ENCODE measurements at regions not wholly inside any gene's neighbourhood (a gene's known extent, or its start where the extent isn't known, plus 50 kb on each side); places are given as distances from the start of the nearest gene placed in this dataset.

DNA sequence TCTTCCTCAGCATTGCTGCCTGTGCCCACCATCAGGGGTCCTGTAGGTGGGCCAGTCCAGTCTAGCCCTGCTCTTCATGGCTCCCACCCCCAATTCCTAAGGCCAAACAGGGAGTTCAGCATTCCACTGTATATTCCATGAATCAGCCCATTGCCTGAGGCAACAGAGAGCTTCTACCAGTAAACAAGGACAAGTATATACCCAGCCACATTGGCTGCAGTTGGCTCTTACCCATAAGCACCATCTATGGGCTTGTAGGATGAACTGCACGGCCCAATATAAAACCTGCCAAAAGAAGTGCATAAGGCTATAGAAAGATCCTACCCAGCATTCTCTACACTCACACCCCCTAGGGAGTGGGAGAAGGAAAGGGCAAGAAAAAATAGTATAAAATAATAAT, 95.1 kb upstream of the SALL3 start:
- TF ChIP-seq, protein P1, sequence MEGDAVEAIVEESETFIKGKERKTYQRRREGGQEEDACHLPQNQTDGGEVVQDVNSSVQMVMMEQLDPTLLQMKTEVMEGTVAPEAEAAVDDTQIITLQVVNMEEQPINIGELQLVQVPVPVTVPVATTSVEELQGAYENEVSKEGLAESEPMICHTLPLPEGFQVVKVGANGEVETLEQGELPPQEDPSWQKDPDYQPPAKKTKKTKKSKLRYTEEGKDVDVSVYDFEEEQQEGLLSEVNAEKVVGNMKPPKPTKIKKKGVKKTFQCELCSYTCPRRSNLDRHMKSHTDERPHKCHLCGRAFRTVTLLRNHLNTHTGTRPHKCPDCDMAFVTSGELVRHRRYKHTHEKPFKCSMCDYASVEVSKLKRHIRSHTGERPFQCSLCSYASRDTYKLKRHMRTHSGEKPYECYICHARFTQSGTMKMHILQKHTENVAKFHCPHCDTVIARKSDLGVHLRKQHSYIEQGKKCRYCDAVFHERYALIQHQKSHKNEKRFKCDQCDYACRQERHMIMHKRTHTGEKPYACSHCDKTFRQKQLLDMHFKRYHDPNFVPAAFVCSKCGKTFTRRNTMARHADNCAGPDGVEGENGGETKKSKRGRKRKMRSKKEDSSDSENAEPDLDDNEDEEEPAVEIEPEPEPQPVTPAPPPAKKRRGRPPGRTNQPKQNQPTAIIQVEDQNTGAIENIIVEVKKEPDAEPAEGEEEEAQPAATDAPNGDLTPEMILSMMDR (IDR thresholded peaks at IDR 0.05; ENCODE audit: low read depth, low read length): no peak
- DNase-seq (ENCODE audit: extremely low read depth, low read depth): no peak

DNA sequence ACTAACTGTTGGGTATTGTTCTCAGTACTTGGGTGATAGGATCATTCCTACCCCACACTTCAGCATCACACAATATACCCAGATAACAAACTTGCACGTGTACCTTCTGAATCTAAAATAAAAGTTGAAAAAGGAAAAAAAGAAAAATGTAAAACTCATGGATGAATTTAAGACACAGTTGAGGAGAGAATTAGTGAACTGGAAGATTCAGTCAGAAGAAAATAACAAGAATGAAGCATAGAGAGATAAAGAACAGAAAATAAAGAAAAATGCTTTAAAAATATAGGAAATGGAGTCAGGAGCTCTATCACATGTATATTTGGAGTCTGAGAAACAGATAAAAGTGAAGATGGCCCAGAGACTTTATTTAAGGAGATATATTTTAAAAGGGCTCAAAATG, 90.4 kb upstream of the SALL3 start:
- TF ChIP-seq, protein P1 (IDR thresholded peaks at IDR 0.05; ENCODE audit: low read depth, low read length): no peak
- no peak for DNase-seq (ENCODE audit: extremely low read depth, low read depth)

DNA sequence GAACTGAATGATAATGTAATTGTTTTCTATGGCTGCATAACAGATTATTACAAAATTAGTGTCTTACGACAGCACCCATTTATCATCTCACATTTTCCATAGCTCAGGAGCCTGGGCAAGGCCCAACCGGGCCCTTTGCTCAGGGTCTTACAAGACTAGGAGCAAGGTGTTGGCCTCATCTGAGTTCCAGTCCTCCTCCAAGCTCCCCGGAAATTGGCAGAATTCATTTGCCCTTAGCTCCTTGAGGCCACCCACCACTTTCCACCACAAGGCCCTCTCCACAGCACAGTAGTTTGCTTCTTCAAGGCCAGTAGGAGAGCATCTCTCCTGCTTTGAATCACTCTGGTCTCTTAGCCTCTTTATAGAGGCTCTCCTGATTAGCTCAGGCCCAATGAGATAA, 89.2 kb upstream of the SALL3 start:
- DNase-seq (ENCODE audit: extremely low read depth, low read depth): no peak
- TF ChIP-seq, protein P1 (IDR thresholded peaks at IDR 0.05; ENCODE audit: low read depth, low read length): no peak

DNA sequence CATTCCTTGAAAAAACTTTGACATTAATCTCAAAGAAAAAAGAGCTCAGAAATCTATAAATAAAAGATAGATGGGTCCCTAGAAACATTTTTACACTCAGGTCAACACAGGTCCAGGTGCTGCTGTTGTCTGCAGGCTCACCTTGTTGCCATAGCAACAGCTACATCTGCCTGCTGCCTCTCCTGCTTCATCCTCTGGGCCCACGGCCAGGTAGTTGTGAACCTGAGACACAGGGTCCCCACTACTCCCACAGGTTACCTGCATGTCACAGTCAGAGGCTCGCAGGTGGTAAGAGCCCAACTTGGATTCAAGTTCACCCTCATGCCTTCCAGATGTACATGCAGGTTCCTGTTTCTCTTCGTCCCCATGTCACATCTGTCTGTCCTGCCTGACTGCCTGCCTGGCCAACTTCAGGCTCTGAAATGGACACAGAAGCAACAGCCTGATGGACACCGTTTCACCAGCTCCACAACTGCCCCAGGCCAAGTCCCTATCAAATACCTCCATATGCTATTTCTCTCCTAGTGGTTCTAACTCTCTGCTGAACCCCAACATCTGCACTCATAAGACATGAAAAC, 88.3 kb upstream of the SALL3 start:
- TF ChIP-seq, protein P1 (IDR thresholded peaks at IDR 0.05; ENCODE audit: low read depth, low read length): no peak
- DNase-seq (ENCODE audit: extremely low read depth, low read depth): no peak

DNA sequence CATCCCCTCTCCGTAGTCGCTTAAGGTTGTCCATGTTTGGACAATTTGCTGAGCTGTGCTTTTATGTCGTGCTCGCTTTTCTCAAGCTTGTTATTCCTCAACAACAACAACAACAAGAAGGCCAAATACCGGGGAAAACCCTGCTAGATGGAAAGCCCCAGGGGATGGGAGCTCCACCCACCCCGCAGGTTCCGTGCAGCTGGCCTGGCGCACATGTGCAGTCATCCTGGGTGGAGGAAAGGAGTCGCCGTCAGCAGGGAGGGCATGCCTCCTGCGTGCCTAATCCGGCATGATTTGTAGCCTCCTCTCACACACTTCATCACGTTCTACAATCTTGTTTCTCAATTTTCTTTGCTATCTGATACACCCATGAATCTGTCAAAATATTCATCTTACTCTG, 87.4 kb upstream of the SALL3 start:
- TF ChIP-seq, protein P1 (IDR thresholded peaks at IDR 0.05; ENCODE audit: low read depth, low read length): no peak
- no peak for DNase-seq (ENCODE audit: extremely low read depth, low read depth)

DNA sequence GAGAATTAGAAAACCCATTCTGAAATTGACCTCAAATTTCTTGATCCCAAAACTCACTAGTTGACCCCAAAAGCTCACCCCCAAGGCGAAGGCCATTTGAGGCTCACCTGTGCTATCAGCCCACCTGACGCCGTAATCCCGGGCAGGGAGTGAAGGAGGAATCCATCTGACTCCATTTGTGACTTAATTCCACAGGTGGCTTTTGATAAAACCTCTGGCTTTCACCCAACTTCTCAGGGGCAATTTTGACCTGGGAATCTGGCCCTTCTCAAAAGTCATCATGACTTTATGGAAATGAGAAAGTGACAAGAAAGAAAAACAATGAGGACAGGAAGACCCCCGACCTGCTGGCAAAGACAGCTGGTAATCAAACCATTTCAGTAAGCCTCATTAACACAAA, 86.9 kb upstream of the SALL3 start:
- TF ChIP-seq, protein P1 (IDR thresholded peaks at IDR 0.05; ENCODE audit: low read depth, low read length): no peak
- DNase-seq (ENCODE audit: extremely low read depth, low read depth): no peak

DNA sequence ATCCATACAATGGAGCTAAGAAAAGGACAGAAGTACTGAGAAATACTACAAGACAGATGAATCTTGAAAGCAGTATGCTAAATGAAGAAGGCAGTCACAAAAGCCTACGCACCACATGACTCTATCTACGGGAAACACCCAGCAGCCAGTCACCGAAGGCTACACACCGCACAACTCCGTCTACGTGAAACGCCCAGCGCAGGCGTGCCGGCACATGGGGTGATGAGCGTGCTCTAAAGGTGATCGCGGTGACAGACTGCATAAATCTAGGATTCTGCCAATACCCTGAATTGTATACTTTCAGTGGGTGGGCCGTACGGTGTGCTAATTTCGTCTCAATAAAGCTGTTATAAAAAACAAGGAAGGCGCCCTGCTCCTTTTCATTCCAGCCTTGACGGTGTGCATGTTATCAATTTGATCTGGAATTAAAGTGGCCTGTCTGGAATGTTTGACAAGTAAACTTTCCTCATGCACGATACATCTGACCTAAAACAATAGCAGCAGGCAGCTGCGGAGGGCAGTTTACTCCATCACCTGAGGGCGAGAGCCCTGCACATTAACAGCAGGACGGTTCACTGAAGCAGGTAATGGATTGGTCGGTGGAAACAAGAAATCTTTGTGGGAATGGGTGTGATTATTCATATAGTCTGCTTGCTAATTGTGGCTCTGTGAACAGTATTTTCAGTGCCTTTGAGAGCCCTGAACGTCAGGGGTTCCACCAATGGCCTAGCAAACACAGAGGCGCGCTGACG, 86.2 kb upstream of the SALL3 start:
- TF ChIP-seq, protein P1 (IDR thresholded peaks at IDR 0.05; ENCODE audit: low read depth, low read length): no peak
- DNase-seq (ENCODE audit: extremely low read depth, low read depth): no peak

All from AG09319 (cell line).